ENCODE measurements at regions not wholly inside any gene's neighbourhood (a gene's known extent, or its start where the extent isn't known, plus 50 kb on each side); places are given as distances from the start of the nearest gene placed in this dataset.
"Not testable (repeated sequence)": the region's sequence is repeated elsewhere in the genome, so short reads cannot be mapped to it uniquely, and the experiment has no call there.

DNA sequence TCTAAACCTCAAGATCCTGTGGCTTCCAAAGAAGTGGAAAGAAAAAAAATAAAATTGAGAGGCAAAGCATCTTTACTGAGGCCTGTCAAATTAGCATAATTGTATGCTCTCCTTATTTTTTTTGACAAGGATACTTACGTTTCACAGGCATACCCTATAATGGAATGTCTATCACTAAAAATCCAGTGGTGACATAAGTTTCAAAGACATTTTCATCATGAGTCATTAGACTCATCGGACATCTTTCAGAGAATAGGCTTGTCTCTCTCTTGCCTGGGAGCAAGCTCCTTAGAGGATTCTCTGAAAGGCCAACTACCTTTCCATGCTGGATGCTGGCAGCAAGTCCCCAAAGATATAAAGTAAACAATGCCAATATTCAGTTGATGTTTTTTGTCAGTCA, 380.7 kb upstream of the STEAP1 start:
- no peak for DNase-seq

GRCh38 chr7:89775459-89775858, 378.8 kb upstream of the STEAP1 start:
- no peak for DNase-seq

DNA sequence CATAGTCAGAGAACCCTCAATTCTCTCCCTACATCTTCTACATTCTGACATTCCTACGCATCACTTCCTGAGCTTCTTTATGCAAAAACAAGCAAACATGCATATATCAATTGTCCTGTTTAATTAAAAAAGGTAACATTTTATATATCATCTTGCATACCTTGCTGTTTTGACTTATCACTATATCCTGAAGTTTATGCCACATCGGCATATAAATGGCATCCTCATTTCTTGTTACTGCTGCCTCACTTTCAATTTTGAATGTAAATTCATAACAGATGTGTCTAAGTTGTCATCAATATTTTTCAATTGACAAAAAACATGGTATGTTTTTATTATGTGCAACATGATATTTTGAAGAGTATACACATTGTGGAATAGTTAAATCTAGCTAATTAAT, 377.3 kb upstream of the STEAP1 start:
- DNase-seq, result no peak

GRCh38 chr7:89777499-89777898, 376.8 kb upstream of the STEAP1 start:
- no peak for DNase-seq

DNA sequence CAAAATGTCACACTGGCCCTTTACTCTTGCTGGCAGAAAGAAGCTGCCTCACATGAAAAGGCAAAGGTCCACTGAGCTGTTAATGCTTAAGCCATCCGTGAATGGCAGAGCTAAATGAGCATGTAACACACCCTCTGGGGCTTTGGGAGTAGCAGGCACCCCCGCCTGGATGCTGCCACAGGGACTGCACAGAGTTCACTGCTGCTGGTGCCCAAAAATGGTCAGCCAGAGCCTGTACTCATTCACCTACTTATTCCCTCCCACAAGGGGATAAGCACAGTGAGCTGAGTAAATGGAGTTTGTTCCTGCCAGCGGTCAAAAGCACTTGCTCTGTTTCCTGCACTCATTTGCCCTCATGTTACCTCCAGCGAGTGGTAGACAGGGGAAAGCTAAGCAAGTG, 374.0 kb upstream of the STEAP1 start:
- no peak for DNase-seq

GRCh38 chr7:89796481-89796880, 357.8 kb upstream of the STEAP1 start:
- no peak for DNase-seq

DNA sequence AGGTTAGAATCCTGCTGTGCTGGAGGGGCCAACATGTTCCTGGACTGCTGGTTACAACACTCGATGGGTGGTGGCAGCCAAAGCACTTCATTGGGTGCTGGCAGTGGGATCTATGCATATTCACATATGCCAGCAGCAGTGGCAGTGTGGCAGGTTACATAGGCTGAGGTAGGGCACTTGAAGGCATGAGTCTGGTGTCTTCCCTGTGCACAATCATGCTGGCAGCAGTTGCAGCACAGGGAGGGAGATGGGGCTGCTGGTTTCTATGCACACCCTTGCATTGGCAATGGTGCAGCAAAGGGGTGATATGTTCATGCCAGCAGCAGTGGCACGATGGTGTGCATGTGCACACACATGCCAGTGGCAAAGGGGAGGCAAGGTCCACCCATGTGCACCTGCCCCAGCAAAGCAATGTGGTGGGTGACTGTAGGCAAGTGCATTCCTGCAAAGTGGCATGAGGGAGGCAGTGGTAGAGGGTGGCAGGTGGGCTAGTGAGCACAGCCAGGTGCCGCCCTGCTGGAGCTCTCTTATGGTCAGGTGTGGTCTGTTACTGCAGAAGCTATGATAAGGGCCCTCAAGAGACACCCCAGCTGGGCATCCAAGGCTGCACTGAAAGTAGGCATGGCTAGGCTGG, 356.2 kb upstream of the STEAP1 start:
- DNase-seq, result no peak

- DNase-seq, result no peak
Observed at GRCh38 chr7:89798599-89798996, 355.7 kb upstream of the STEAP1 start.

DNA sequence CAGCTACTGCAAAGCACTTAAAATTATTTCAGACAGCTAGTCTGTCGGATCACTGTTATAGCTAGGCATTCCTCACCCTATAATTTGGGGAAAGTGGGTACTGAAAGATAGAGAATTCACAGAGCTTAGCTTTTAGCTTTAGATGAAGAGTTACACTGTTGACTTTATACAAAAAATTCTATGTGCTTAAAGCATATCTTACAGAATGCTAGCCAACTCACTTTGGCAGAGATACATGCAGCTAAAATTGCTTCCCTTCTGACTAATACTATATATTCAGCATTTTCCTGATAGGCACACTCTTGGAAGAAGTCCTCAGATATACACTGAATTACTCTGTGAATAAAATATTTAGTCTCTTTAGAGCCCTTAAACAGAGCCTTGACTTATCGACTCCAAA, 353.5 kb upstream of the STEAP1 start:
- DNase-seq, result no peak

- no peak for DNase-seq
Observed at GRCh38 chr7:89809291-89809690, 345.0 kb upstream of the STEAP1 start.

DNA sequence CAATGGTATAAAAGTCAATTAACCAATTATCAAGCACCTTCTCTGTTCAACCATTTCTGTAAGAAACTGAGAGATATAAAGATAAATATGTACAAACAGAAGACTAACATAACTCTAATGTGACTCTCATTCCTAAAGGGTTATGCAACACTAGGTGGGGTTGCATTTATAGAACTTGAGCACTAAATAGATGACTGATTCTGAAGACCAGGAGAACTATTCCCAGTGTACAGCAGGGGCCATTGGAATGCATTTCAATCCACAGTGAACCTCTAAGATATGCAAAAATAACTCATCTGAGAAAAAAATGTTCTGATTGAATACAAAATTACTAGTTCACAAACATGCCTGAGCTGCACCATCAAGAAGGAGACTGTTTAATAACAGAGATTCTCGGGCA, 341.2 kb upstream of the STEAP1 start:
- no peak for DNase-seq

- no peak for DNase-seq
Observed at GRCh38 chr7:89826121-89826520, 328.1 kb upstream of the STEAP1 start.

DNA sequence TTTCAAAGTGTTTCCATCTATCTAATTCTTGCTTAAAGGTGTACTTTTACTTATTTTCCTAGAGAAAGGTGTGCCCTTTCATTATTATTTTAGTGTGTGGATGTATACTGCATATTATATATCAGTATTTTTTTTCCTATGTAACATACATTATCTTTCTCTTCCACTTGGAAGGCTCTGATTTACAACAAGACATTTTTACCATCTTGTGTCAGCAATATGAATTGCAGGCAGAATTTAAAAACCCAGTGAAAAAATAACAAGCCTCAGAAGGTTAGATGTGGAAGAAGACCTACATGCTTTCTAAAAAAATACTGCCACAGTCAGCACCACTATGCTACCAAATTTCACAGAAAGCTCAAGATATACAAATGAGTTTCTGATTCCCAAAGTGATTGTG, 327.7 kb upstream of the STEAP1 start:
- DNase-seq, result no peak

DNA sequence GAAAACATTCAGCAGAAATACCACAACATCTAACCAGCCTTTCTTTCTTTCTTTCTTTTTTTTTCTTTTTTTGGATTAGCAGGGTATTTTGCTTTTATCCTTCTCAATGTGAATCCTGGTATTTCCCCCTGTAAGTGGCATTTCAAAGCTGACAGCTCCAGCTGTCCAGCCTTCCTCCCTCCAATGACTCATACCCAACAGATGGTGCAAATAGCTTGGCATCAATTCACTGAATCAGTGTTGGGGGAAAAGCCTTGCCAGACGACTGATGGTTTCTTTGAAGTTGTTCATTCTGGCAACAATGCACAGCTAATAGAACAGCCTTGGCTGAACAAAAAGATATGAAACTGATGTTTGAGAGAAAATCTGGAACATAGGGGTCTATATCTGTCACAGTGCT, 316.8 kb upstream of the STEAP1 start:
- DNase-seq, result no peak

DNA sequence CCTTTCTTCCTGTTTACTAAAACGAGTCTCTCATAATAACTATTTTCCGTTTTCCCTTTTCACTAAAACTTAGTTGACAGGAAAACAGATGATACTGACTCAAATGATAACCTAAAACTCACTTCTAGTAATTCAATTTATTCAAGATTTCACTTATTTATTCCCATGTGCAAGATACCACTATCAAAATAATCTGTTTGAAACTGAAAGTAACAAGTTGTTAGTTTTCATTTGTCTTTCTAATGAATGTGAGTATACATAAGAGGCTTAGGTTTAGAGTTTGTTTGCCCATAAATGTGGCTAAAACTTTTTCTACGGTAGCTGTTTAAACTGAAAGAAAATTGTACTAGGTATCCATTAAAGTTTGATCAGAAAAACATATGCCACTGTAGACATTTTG, 314.9 kb upstream of the STEAP1 start:
- DNase-seq, result no peak

DNA sequence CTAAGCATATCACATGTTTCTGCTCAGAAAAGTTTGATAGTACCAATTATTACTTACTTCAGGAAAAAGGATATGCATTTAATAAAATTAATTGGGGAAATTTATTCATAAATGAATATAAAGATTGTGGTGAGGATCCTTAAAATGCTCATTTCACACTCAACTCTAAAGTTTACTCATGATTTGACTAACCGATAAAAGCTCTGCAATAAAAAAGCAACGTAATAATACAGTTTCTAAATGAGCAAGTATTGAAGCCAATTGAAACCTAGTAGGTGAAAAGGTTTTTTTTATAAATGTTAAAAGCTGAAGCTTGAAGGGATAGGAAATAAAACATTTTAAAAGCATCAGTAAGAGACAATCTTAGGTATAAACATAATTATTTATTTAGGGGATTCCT, 308.3 kb upstream of the STEAP1 start:
- DNase-seq, result no peak

GRCh38 chr7:89849052-89849451, 305.2 kb upstream of the STEAP1 start:
- no peak for DNase-seq

DNA sequence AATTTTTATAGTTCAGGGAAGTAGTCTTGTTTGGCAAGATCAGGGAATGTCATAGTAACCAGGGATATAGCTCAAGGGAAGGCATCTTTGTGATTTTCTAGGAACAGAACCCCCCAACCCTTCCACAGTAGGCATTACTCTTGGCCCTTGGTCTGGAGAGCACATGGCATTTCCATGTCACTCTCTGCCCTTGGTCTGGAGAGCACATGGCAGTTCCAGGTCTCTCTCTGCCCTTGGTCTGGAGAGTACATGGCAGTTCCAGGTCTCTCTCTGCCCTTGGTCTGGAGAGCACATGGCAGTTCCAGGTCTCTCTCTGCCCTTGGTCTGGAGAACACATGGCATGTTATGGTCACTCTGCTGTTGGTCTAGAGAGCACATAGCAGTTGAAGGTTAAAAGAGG, 297.2 kb upstream of the STEAP1 start:
- DNase-seq, result not testable (repeated sequence)

- no peak for DNase-seq
Observed at GRCh38 chr7:89857767-89858166, 296.5 kb upstream of the STEAP1 start.

DNA sequence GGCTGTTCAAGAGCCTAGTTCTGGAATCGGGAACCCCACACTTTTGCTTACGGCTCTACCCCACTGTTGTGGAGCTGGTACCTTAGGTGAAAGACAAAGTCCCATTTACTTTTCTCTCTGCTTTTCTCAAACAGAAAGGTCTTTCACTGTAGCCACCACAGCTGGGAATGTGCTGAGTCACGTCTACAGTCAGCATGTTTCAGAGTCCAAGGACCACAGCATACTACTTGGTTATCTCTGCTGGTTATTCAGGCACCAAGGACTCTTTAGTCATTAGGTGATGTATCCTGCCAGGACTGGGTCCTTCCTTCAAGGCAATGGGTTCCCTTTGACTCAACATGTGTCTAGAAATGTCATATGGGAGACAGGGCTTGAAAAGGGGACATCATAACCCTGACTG, 266.8 kb upstream of the STEAP1 start:
- no peak for DNase-seq

GRCh38 chr7:89908736-89909135, 245.5 kb upstream of the STEAP1 start:
- DNase-seq, result no peak

GRCh38 chr7:89914711-89915110, 239.6 kb upstream of the STEAP1 start:
- DNase-seq, result no peak

GRCh38 chr7:89926194-89926593, 228.1 kb upstream of the STEAP1 start:
- no peak for DNase-seq

- no peak for DNase-seq
Observed at GRCh38 chr7:89926701-89927100, 227.6 kb upstream of the STEAP1 start.

DNA sequence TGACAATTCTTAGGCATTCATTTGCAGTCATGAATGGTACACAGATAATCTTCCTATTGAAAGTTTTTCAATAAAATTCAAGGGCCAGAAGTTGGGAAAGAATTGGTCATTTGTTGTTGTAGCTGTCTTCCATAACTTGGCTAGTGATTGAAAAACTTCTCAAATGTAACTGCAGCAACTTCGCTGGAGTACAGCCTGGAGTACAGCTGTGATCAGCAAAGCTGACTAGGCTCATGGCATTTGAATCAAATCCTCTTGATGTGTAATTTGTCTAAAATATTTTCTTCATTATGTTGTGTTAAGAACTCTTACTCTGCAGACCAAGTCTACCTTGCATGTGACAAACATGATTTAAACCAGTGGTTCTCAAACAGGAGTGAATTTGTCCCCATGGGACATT, 226.5 kb upstream of the STEAP1 start:
- DNase-seq, result no peak

DNA sequence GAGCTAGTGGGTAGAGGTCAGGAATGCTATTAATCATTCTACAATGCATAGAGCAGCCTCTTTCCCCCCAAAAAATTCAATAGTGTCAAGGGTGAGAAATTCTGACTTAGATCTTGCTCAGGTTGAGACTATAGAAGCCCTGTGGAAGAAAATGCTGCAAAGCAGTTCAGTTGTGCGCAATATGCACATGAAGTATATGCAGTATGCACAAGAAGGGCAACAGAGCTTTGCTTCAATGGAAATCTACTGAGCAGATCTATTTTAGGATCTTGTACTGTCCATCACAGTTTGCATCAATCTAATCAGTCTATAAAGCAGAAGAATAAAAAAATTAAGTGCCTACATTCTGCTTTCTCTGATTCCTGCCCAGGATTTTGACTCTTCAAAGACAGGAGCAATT, 225.8 kb upstream of the STEAP1 start:
- DNase-seq, result no peak

Data from central memory CD4-positive, alpha-beta T cell (primary cell).